HEK293 (cell line): ENCODE measurements at regions not wholly inside any gene's neighbourhood (a gene's known extent, or its start where the extent isn't known, plus 50 kb on each side); places are given as distances from the start of the nearest gene placed in this dataset.

ENCODE experiments used
- TF ChIP-seq, protein P1 (sequence below): fragments of 450-650 bp; formaldehyde crosslinking; IDR thresholded peaks from 2 replicates; pipeline ENCODE4 v1.5.1; 2016; ENCODE audit warnings: missing biosample characterization, missing genetic modification characterization, low read depth
- TF ChIP-seq, protein P2 (sequence below): fragments of 450-650 bp; formaldehyde crosslinking; IDR thresholded peaks from 2 replicates; pipeline ENCODE4 v1.5.1; 2016; ENCODE audit warnings: missing biosample characterization, missing genetic modification characterization
- TF ChIP-seq, protein P3 (sequence below): fragments of 450-650 bp; formaldehyde crosslinking; IDR thresholded peaks from 2 replicates; pipeline ENCODE4 v1.5.1; 2016; ENCODE audit warnings: missing biosample characterization, missing genetic modification characterization

DNA sequence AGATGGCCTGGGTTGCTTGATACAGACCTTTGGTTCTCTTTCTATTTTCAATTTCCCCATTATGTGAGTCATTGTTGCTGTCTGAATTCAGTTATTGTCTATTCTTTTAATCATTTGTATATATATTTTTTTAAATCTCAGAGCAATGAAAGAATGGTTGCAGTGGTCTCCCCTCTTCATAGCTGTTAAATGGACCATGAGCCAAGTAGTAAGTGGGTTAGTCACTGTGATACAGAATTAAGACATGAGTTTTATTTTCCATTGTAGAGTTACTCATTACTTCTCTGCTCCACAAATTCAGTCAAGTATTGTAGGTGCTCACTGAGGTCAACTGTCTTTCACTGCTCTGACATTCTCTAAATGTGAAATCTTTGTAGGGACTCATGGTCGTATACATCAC is 174.6 kb upstream of the GRAMD2B start:
- TF ChIP-seq, protein P1, sequence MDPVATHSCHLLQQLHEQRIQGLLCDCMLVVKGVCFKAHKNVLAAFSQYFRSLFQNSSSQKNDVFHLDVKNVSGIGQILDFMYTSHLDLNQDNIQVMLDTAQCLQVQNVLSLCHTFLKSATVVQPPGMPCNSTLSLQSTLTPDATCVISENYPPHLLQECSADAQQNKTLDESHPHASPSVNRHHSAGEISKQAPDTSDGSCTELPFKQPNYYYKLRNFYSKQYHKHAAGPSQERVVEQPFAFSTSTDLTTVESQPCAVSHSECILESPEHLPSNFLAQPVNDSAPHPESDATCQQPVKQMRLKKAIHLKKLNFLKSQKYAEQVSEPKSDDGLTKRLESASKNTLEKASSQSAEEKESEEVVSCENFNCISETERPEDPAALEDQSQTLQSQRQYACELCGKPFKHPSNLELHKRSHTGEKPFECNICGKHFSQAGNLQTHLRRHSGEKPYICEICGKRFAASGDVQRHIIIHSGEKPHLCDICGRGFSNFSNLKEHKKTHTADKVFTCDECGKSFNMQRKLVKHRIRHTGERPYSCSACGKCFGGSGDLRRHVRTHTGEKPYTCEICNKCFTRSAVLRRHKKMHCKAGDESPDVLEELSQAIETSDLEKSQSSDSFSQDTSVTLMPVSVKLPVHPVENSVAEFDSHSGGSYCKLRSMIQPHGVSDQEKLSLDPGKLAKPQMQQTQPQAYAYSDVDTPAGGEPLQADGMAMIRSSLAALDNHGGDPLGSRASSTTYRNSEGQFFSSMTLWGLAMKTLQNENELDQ (tag by site-specific recombination): no peak
- TF ChIP-seq, protein P2, sequence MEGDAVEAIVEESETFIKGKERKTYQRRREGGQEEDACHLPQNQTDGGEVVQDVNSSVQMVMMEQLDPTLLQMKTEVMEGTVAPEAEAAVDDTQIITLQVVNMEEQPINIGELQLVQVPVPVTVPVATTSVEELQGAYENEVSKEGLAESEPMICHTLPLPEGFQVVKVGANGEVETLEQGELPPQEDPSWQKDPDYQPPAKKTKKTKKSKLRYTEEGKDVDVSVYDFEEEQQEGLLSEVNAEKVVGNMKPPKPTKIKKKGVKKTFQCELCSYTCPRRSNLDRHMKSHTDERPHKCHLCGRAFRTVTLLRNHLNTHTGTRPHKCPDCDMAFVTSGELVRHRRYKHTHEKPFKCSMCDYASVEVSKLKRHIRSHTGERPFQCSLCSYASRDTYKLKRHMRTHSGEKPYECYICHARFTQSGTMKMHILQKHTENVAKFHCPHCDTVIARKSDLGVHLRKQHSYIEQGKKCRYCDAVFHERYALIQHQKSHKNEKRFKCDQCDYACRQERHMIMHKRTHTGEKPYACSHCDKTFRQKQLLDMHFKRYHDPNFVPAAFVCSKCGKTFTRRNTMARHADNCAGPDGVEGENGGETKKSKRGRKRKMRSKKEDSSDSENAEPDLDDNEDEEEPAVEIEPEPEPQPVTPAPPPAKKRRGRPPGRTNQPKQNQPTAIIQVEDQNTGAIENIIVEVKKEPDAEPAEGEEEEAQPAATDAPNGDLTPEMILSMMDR (tag by site-specific recombination): no peak
- TF ChIP-seq, protein P3, sequence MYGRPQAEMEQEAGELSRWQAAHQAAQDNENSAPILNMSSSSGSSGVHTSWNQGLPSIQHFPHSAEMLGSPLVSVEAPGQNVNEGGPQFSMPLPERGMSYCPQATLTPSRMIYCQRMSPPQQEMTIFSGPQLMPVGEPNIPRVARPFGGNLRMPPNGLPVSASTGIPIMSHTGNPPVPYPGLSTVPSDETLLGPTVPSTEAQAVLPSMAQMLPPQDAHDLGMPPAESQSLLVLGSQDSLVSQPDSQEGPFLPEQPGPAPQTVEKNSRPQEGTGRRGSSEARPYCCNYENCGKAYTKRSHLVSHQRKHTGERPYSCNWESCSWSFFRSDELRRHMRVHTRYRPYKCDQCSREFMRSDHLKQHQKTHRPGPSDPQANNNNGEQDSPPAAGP: no peak
